ENCODE measurements at regions not wholly inside any gene's neighbourhood (a gene's known extent, or its start where the extent isn't known, plus 50 kb on each side); places are given as distances from the start of the nearest gene placed in this dataset.

DNA sequence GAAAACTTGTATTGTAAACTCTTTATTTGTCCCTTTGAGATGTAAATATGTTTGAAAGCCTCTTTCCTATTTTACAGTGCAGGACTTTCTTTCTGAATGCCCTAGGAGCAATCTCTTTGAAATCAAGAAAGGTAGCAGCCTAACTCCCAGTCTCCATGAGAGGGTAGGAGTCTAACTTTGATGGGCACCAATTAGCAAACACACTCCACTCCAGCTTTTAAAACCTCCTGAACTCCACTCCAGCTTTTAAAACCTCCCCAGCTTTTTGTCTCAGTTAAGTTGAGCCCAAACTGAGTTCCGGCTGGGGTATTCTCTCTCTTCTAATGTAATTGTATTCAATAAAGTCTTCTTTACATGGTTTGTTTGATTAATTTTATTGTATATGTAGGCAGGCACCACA lies 493.7 kb upstream of the CDH7 start:
- TF ChIP-seq, protein P1, sequence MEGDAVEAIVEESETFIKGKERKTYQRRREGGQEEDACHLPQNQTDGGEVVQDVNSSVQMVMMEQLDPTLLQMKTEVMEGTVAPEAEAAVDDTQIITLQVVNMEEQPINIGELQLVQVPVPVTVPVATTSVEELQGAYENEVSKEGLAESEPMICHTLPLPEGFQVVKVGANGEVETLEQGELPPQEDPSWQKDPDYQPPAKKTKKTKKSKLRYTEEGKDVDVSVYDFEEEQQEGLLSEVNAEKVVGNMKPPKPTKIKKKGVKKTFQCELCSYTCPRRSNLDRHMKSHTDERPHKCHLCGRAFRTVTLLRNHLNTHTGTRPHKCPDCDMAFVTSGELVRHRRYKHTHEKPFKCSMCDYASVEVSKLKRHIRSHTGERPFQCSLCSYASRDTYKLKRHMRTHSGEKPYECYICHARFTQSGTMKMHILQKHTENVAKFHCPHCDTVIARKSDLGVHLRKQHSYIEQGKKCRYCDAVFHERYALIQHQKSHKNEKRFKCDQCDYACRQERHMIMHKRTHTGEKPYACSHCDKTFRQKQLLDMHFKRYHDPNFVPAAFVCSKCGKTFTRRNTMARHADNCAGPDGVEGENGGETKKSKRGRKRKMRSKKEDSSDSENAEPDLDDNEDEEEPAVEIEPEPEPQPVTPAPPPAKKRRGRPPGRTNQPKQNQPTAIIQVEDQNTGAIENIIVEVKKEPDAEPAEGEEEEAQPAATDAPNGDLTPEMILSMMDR (conservative IDR thresholded peaks at IDR 0.05 in 1 of 2, IDR thresholded peaks at IDR 0.05 in 1 of 2; ENCODE audit: low read depth in 1 of 2, low read length in 2 of 2), result no peak
- TF ChIP-seq EZH2 (IDR thresholded peaks at IDR 0.05; ENCODE audit: low read length, missing control alignments), result no peak

Data from fibroblast of lung (primary cell).